ENCODE measurements at regions not wholly inside any gene's neighbourhood (a gene's known extent, or its start where the extent isn't known, plus 50 kb on each side); places are given as distances from the start of the nearest gene placed in this dataset.

GRCh38 chr16:9381399-9381798 lies 290.0 kb downstream of the HAPSTR1 start:
- no peak for DNase-seq
- Histone ChIP-seq H3K4me1 (no peaks in the 10 kb centered on the region), H3K36me3 (no peaks in the 10 kb centered on the region), H3K27ac (no peak overlapping the region), H3K27me3 (no peaks in the 10 kb centered on the region), H3K9me3 (no peaks in the 10 kb centered on the region), H3K4me3 (no peak overlapping the region)
- TF ChIP-seq POLR2A (IDR thresholded peaks at IDR 0.05), result no peak
- no peak for TF ChIP-seq CTCF (IDR thresholded peaks at IDR 0.05)
- intact Hi-C loops (cut with DNase I), result no loop called here
- WGBS, 2 donors, result 74 to 83% methylated on average over 6 of the region's 6 CpGs

- no peak for DNase-seq
- intact Hi-C loops (cut with DNase I), result no loop called here
- TF ChIP-seq POLR2A (IDR thresholded peaks at IDR 0.05) (no peak), CTCF (IDR thresholded peaks at IDR 0.05) (no peak)
- H3K9me3 ChIP-seq, result no peaks in the 10 kb centered on the region
- 64 to 68% methylated on average over 2 to 4 of the region's 4 CpGs for WGBS, 2 donors
- no peak overlapping the region for H3K27ac ChIP-seq
- H3K36me3 ChIP-seq, result no peaks in the 10 kb centered on the region
- no peaks in the 10 kb centered on the region for H3K4me1 ChIP-seq
- no peaks in the 10 kb centered on the region for H3K27me3 ChIP-seq
- no peak overlapping the region for H3K4me3 ChIP-seq
Measured at GRCh38 chr16:9381905-9382304, 290.5 kb downstream of the HAPSTR1 start.

- Histone ChIP-seq H3K27me3 (no peaks in the 10 kb centered on the region), H3K4me3 (no peak overlapping the region), H3K9me3 (peaks cover 0 to 7% (median 0%) of the 10 kb centered on the region in 3 donors), H3K36me3 (no peaks in the 10 kb centered on the region), H3K27ac (no peak overlapping the region), H3K4me1 (no peaks in the 10 kb centered on the region)
- TF ChIP-seq POLR2A (IDR thresholded peaks at IDR 0.05) (no peak), CTCF (IDR thresholded peaks at IDR 0.05) (no peak)
- WGBS, 2 donors, result 52 to 62% methylated on average over 3 of the region's 3 CpGs
- no peak for DNase-seq
- intact Hi-C loops (cut with DNase I), result no loop called here
Measured at GRCh38 chr16:9383281-9383680, 291.8 kb downstream of the HAPSTR1 start.

GRCh38 chr16:9384141-9384540 lies 292.7 kb downstream of the HAPSTR1 start:
- intact Hi-C loops (cut with DNase I), result no loop called here
- TF ChIP-seq POLR2A (IDR thresholded peaks at IDR 0.05) (no peak), CTCF (IDR thresholded peaks at IDR 0.05) (no peak)
- H3K27me3 ChIP-seq, result no peaks in the 10 kb centered on the region
- WGBS, 2 donors, result 16 to 22% methylated on average over 4 of the region's 4 CpGs
- no peak overlapping the region for H3K27ac ChIP-seq
- H3K4me1 ChIP-seq, result no peaks in the 10 kb centered on the region
- no peak for DNase-seq
- no peaks in the 10 kb centered on the region for H3K36me3 ChIP-seq
- H3K4me3 ChIP-seq, result no peak overlapping the region
- H3K9me3 ChIP-seq, result peaks cover 0 to 9% (median 8%) of the 10 kb centered on the region in 3 donors

GRCh38 chr16:9389543-9390207 lies 298.2 kb downstream of the HAPSTR1 start:
- intact Hi-C loops (cut with DNase I), result no loop called here
- 71 to 100% methylated on average over 1 of the region's 1 CpG for WGBS, 2 donors

More at GRCh38 chr16:9389543-9390207, 298.2 kb downstream of the HAPSTR1 start:
- Histone ChIP-seq H3K9me3 (peaks cover 0 to 9% (median 8%) of the 10 kb centered on the region in 3 donors), H3K27ac (no peak overlapping the region), H3K4me1 (no peaks in the 10 kb centered on the region), H3K4me3 (no peak overlapping the region), H3K27me3 (no peaks in the 10 kb centered on the region), H3K36me3 (no peaks in the 10 kb centered on the region)
- no peak for DNase-seq
- no peak for TF ChIP-seq POLR2A (IDR thresholded peaks at IDR 0.05)
- TF ChIP-seq CTCF (IDR thresholded peaks at IDR 0.05), result no peak
